ENCODE measurements at regions not wholly inside any gene's neighbourhood (a gene's known extent, or its start where the extent isn't known, plus 50 kb on each side); places are given as distances from the start of the nearest gene placed in this dataset.
"Not testable (repeated sequence)": the region's sequence is repeated elsewhere in the genome, so short reads cannot be mapped to it uniquely, and the experiment has no call there.

GRCh38 chr2:76697439-76697838, 824.7 kb downstream of the LRRTM4 start:
- DNase-seq, result not testable (repeated sequence)

- DNase-seq, result no peak
Observed at GRCh38 chr2:76692908-76693307, 829.3 kb downstream of the LRRTM4 start.

- DNase-seq, result no peak
Observed at GRCh38 chr2:76688732-76689131, 833.4 kb downstream of the LRRTM4 start.

- DNase-seq, result no peak
Observed at GRCh38 chr2:76687923-76688322, 834.3 kb downstream of the LRRTM4 start.

- DNase-seq, result no peak
Observed at GRCh38 chr2:76684756-76685155, 837.4 kb downstream of the LRRTM4 start.

GRCh38 chr2:76679025-76679396, 843.2 kb downstream of the LRRTM4 start:
- no peak for DNase-seq

- DNase-seq, result no peak
Observed at GRCh38 chr2:76678383-76679024, 843.7 kb downstream of the LRRTM4 start.

- DNase-seq, result no peak
Observed at GRCh38 chr2:76675212-76675611, 847.0 kb downstream of the LRRTM4 start.

- no peak for DNase-seq
Observed at GRCh38 chr2:76672798-76673197, 849.4 kb downstream of the LRRTM4 start.

GRCh38 chr2:76669966-76670465, 852.2 kb downstream of the LRRTM4 start:
- no peak for DNase-seq

- no peak for DNase-seq
Observed at GRCh38 chr2:76668279-76668678, 853.9 kb downstream of the LRRTM4 start.

- no peak for DNase-seq
Observed at GRCh38 chr2:76667821-76668271, 854.3 kb downstream of the LRRTM4 start.

GRCh38 chr2:76642129-76642528, 880.0 kb downstream of the LRRTM4 start:
- no peak for DNase-seq

- DNase-seq, result no peak
Observed at GRCh38 chr2:76641506-76641905, 880.7 kb downstream of the LRRTM4 start.

GRCh38 chr2:76640905-76641304, 881.3 kb downstream of the LRRTM4 start:
- DNase-seq, result no peak

GRCh38 chr2:76639171-76639680, 883.0 kb downstream of the LRRTM4 start:
- DNase-seq, result no peak

GRCh38 chr2:76633276-76633921, 888.8 kb downstream of the LRRTM4 start:
- no peak for DNase-seq

- DNase-seq, result no peak
Observed at GRCh38 chr2:76625101-76625500, 897.1 kb downstream of the LRRTM4 start.

- DNase-seq, result no peak
Observed at GRCh38 chr2:76613330-76613729, 902.6 kb upstream of the GCFC2 start.

GRCh38 chr2:76612764-76613163, 902.0 kb upstream of the GCFC2 start:
- no peak for DNase-seq

GRCh38 chr2:76610451-76610850, 899.7 kb upstream of the GCFC2 start:
- DNase-seq, result no peak

- peak; percentile 70 for DNase-seq
Observed at GRCh38 chr2:76599732-76600368, 889.1 kb upstream of the GCFC2 start.

- no peak for DNase-seq
Observed at GRCh38 chr2:76584474-76584873, 873.8 kb upstream of the GCFC2 start.

GRCh38 chr2:76579911-76580310, 869.2 kb upstream of the GCFC2 start:
- DNase-seq, result no peak
